NB4 (cell line): ENCODE measurements at regions not wholly inside any gene's neighbourhood (a gene's known extent, or its start where the extent isn't known, plus 50 kb on each side); places are given as distances from the start of the nearest gene placed in this dataset.

Source experiments
- MYC ChIP-seq: IDR thresholded peaks from 2 replicates; pipeline ENCODE4 v1.6.1; 2011; ENCODE audit warnings: low read depth, low read length
- POLR2A ChIP-seq: IDR thresholded peaks from 2 replicates; pipeline ENCODE4 v1.6.1; 2011; ENCODE audit warnings: mild to moderate bottlenecking; ENCODE audit not compliant: insufficient read length; ENCODE audit errors: extremely low read depth
- TF ChIP-seq, protein P1 (sequence below): IDR thresholded peaks from one replicate; pipeline ENCODE4 v1.5.1; 2012; ENCODE audit warnings: low read depth, low read length
- TF ChIP-seq, protein P2 (sequence below): IDR thresholded peaks from 2 replicates; pipeline ENCODE4 v1.6.1; 2011; ENCODE audit warnings: low read depth, low read length

DNA sequence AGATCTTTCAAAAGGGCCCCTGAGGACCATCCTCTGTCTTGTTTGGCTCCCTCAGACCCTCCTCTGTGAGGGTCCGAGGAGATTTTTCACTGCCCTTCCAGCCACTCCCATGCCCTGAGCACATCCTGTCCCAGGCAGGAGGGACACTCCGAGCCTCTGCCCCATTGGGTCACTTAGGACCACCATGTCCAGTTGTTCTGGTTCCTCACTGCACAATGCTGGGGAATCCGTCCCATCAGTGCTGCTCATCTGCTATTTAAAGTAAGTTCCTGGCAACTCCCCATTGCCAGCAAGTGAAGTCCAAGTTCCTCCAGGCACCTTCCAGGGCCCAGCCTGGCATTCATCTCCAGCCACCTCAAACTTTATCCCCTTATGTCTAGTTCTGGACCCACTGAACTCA, 117.5 kb upstream of the GRIK3 start:
- TF ChIP-seq, protein P1, sequence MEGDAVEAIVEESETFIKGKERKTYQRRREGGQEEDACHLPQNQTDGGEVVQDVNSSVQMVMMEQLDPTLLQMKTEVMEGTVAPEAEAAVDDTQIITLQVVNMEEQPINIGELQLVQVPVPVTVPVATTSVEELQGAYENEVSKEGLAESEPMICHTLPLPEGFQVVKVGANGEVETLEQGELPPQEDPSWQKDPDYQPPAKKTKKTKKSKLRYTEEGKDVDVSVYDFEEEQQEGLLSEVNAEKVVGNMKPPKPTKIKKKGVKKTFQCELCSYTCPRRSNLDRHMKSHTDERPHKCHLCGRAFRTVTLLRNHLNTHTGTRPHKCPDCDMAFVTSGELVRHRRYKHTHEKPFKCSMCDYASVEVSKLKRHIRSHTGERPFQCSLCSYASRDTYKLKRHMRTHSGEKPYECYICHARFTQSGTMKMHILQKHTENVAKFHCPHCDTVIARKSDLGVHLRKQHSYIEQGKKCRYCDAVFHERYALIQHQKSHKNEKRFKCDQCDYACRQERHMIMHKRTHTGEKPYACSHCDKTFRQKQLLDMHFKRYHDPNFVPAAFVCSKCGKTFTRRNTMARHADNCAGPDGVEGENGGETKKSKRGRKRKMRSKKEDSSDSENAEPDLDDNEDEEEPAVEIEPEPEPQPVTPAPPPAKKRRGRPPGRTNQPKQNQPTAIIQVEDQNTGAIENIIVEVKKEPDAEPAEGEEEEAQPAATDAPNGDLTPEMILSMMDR: no peak
- no peak for TF ChIP-seq MYC
- TF ChIP-seq, protein P2, sequence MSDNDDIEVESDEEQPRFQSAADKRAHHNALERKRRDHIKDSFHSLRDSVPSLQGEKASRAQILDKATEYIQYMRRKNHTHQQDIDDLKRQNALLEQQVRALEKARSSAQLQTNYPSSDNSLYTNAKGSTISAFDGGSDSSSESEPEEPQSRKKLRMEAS: no peak
- TF ChIP-seq POLR2A: no peak
